ENCODE measurements at regions not wholly inside any gene's neighbourhood (a gene's known extent, or its start where the extent isn't known, plus 50 kb on each side); places are given as distances from the start of the nearest gene placed in this dataset.

GRCh38 chr11:95385577-95385976 lies 154.6 kb upstream of the SESN3 start:
- TF ChIP-seq CTCF (IDR thresholded peaks at IDR 0.05) = no peak
- TF ChIP-seq POLR2A (IDR thresholded peaks at IDR 0.05) = no peak

All from Peyer's patch (tissue), 4 donors.